ENCODE measurements at regions not wholly inside any gene's neighbourhood (a gene's known extent, or its start where the extent isn't known, plus 50 kb on each side); places are given as distances from the start of the nearest gene placed in this dataset.

DNA sequence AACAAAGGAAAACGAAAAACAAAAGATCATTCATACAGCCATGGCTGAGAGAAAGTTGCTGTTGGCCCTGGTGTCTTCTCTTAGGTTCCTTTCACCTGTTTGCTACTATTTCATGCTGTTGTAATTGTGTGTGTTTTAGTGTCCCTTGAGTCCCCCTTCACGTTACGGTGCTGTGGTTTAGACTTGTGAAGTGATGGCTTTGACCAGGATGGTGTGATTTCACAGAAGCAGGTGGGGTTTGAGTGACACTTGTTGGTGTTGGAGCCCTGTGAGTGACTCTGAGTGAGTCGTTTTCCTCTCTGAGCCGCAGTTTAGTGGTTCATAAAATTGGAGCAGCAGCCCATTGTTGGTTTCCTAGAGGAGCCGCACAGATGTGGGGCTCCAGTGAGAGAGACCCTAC lies 635.4 kb downstream of the VRK1 start (continued):
- TF ChIP-seq, protein P1, sequence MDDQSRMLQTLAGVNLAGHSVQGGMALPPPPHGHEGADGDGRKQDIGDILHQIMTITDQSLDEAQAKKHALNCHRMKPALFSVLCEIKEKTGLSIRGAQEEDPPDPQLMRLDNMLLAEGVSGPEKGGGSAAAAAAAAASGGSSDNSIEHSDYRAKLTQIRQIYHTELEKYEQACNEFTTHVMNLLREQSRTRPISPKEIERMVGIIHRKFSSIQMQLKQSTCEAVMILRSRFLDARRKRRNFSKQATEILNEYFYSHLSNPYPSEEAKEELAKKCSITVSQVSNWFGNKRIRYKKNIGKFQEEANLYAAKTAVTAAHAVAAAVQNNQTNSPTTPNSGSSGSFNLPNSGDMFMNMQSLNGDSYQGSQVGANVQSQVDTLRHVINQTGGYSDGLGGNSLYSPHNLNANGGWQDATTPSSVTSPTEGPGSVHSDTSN (IDR thresholded peaks at IDR 0.05), result no peak
- TF ChIP-seq TCF12 (IDR thresholded peaks at IDR 0.05) (no peak), NRF1 (IDR thresholded peaks at IDR 0.05; ENCODE audit: low read depth, low read length) (no peak), TAF1 (IDR thresholded peaks at IDR 0.05; ENCODE audit: borderline replicate concordance, low read depth, low read length) (no peak)

DNA sequence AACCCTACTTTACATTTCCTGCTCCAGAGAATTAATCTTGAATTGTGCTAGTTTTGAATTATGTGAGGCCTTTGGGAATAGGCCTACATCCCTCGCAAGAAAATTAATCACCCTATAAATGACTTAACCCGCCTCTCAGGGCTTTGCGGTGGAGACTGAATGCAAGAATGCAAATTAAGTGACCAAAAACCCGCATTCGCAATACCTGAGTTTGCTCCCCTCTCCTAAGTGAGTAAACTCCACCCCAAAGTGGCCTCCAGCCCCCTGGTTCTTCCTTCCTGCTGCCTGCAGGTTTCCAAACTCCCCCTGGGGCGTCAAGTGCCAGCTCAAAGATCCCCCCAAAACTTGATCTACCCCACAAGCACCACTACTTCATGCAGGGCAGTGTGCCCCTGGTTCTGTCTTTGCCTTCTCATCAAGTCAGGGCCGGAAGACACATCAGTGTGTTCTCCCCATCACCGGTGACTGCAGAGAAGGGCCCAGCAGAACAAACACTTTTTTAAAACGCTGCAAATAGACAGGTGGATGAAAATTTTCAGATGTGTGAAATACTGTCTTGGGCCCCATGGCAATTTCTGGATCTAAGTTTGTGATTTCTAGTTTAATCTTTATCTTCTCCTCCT lies 644.7 kb downstream of the VRK1 start:
- DNase-seq, result no peak
- ChIA-PET POLR2A (no interaction called here), CTCF (no interaction called here)
- no peaks in the 10 kb centered on the region for H4K20me1 ChIP-seq (ENCODE audit: insufficient read depth)
- no peaks in the 10 kb centered on the region for H3K36me3 ChIP-seq (replicated peaks in 1 of 2; ENCODE audit: control insufficient read depth in 1 of 2, insufficient read depth in 2 of 2, low read length in 1 of 2)
- no peaks in the 10 kb centered on the region for H3K27me3 ChIP-seq (ENCODE audit: insufficient read depth)
- TF ChIP-seq RFX5 (IDR thresholded peaks at IDR 0.05; ENCODE audit: low read length), result no peak
- TF ChIP-seq SIN3A (IDR thresholded peaks at IDR 0.05; ENCODE audit: borderline replicate concordance, low read depth, low read length), result no peak
- no peak for TF ChIP-seq FOXM1 (IDR thresholded peaks at IDR 0.05; ENCODE audit: low read depth)
- no peak for TF ChIP-seq USF2 (IDR thresholded peaks at IDR 0.05; ENCODE audit: borderline replicate concordance, low read depth, low read length)
- TF ChIP-seq NFIC (IDR thresholded peaks at IDR 0.05; ENCODE audit: borderline replicate concordance), result no peak
- TF ChIP-seq, protein P2, sequence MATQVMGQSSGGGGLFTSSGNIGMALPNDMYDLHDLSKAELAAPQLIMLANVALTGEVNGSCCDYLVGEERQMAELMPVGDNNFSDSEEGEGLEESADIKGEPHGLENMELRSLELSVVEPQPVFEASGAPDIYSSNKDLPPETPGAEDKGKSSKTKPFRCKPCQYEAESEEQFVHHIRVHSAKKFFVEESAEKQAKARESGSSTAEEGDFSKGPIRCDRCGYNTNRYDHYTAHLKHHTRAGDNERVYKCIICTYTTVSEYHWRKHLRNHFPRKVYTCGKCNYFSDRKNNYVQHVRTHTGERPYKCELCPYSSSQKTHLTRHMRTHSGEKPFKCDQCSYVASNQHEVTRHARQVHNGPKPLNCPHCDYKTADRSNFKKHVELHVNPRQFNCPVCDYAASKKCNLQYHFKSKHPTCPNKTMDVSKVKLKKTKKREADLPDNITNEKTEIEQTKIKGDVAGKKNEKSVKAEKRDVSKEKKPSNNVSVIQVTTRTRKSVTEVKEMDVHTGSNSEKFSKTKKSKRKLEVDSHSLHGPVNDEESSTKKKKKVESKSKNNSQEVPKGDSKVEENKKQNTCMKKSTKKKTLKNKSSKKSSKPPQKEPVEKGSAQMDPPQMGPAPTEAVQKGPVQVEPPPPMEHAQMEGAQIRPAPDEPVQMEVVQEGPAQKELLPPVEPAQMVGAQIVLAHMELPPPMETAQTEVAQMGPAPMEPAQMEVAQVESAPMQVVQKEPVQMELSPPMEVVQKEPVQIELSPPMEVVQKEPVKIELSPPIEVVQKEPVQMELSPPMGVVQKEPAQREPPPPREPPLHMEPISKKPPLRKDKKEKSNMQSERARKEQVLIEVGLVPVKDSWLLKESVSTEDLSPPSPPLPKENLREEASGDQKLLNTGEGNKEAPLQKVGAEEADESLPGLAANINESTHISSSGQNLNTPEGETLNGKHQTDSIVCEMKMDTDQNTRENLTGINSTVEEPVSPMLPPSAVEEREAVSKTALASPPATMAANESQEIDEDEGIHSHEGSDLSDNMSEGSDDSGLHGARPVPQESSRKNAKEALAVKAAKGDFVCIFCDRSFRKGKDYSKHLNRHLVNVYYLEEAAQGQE (IDR thresholded peaks at IDR 0.05; ENCODE audit: low read depth, low read length), result no peak
- TF ChIP-seq FOSL2 (IDR thresholded peaks at IDR 0.05; ENCODE audit: borderline replicate concordance, low read depth), result no peak
- no peak for TF ChIP-seq TEAD4 (IDR thresholded peaks at IDR 0.05; ENCODE audit: borderline replicate concordance, insufficient read depth)
- no peak for TF ChIP-seq RCOR1 (IDR thresholded peaks at IDR 0.05; ENCODE audit: low read length)
- no peak for TF ChIP-seq CTCF (IDR thresholded peaks at IDR 0.05)
- TF ChIP-seq CHD2 (IDR thresholded peaks at IDR 0.05; ENCODE audit: low read length, partially characterized antibody), result no peak
- no peak for TF ChIP-seq FOXJ3 (CRISPR knock-in tag; IDR thresholded peaks at IDR 0.05)
- no peak for TF ChIP-seq IRF3 (IDR thresholded peaks at IDR 0.05; ENCODE audit: low read depth, low read length)
- TF ChIP-seq TCF12 (IDR thresholded peaks at IDR 0.05), result no peak
- no peak for TF ChIP-seq RAD21 (IDR thresholded peaks at IDR 0.05; ENCODE audit: low read length)
- no peak overlapping the region for H3K4me2 ChIP-seq
- no peaks in the 10 kb centered on the region for H3K9me2 ChIP-seq
- H3K4me1 ChIP-seq (ENCODE audit: control insufficient read depth in 1 of 2, insufficient read depth in 2 of 2, low read depth in 1 of 2, low read length in 1 of 2), result no peaks in the 10 kb centered on the region
- H3K79me2 ChIP-seq (ENCODE audit: insufficient read depth), result no peaks in the 10 kb centered on the region
- H3K9ac ChIP-seq, result no peak overlapping the region
- H2AFZ ChIP-seq (ENCODE audit: low read depth), result no peak overlapping the region
- no peaks in the 10 kb centered on the region for H3K9me3 ChIP-seq
- no peak overlapping the region for H3K4me3 ChIP-seq (ENCODE audit: low read depth in 2 of 2, low read length in 1 of 2)
- no peaks in the 10 kb centered on the region for H3F3A ChIP-seq (replicated peaks; ENCODE audit: insufficient read depth)
- WGBS (ENCODE audit: low lambda C conversion rate), result 11% methylated on average over 7 of the region's 9 CpGs
- H3K27ac ChIP-seq (ENCODE audit: low read depth in 2 of 2, low read length in 1 of 2), result no peak overlapping the region

All from SK-N-SH (cell line).